Middle frontal gyrus (tissue), 1 donor: ENCODE measurements at regions not wholly inside any gene's neighbourhood (a gene's known extent, or its start where the extent isn't known, plus 50 kb on each side); places are given as distances from the start of the nearest gene placed in this dataset.
A peak's percentile ranks its signal among the peaks of the same experiment; 100 is the strongest.

Experiments
- DNase-seq: peaks from one replicate; pipeline ENCODE4 v3.0.0-alpha.2; 2015; ENCODE audit warnings: low spot score; ENCODE audit errors: extremely low spot score

DNA sequence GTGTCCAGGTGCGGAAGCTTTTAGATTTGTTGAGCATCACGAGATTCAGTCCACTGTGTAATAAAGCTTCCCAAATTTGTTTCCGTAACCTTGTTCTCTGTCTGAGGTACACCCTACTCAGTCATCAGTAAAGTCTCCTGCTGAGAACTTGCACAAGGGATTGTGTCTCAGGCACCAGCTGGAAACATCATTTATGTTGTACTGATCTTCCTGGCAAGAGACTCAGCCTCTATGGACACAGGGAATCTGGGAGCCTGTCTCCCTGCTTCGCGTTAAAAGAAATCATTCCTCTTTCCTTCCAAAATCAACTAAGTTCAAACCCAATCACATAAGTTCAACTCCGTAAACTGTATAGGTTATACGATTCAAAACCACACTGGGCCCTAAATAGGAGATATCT is 336.8 kb downstream of the GPR37 start:
- DNase-seq = no peak

DNA sequence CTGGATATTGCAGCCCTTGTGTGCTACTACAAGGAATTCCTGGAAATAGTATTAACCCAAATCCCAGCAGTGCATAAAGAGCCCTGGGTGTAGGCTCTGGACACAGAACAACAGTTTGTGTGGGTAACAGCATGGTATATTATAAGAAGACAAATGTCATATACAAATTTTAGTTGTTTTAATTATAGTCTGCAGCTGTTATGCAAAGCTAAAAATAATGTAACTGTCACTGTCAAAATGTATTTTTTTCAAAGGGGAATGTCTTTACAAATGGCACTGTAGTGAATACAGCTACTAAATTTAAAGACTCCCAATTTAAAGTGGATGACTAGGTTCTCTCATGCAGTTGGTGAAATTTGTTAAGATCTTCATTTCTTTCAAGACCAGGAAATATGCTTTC is 339.0 kb downstream of the GPR37 start:
- DNase-seq = no peak

DNA sequence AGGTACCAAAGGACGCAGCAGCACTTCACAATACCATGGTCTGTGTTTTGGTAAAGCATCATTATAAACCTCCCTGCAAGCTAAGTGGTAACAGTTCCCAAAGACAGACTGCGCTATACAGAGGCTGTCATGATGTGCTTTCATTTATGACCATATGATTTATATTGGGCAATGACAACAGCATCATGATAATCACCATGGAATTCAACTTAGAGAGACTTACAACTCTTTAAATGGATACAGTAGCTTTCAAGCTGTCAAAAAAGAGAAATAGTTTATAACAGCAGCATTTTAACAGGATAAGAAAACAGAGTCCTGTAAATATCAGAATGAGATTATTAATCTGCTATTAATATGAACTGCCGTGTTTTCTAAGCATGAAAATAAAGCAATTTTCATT is 341.7 kb downstream of the GPR37 start:
- DNase-seq = no peak

DNA sequence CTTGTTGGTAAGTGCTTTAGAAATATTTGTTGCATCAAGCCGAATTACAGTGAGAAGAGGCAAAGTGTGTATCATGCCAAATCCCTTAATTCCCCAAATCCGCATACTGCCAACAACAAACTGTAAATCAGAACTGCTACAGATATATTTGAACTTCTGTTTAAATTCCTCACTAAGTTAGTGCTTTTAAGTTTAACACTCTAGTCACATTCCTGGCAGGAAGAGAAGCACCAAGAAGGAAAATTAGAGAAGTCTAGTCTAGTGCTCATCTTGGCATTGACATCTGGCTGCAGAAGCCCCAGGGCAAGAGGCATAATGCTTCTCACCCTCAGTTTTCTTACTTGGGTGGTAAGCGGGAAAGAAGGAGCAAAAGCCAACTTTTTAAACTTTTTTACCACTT is 343.5 kb downstream of the GPR37 start:
- DNase-seq = no peak

DNA sequence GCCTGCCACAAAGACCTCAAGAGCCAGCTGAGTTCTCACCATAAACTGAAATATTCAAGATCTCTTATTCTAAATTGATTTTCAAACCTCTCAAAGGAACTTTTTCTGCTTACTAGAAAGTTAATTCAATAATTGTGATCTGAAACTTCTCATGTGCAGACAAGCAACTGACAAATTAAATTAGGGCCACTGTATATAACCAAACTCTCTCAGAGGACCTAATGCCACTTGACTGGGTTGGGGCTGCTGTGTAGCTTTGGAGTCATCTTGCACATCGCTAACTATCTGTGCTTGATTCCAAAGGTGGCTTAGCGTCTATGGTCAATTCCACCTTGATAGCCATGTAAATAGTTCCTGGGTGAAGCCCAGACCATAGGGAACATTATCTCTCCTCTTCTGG is 345.2 kb downstream of the GPR37 start:
- DNase-seq = no peak

DNA sequence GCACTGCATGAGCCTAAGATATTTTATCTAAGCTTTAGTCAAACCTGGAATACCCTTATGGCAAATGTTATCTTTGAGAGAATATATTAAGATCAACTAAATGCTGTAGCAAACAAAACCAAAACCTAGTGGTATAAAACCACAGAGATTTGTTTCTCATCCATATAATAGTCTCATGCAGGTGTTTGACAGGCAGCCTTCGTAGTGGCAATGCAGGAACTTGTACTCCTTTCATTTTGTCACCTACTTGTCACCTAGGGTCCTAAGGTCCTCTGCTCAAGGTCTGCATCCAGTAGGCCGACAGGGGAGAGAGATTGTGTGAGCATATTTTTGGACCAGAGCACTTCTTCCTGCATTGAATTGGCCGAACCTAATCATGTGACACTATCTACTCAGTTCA is 352.6 kb downstream of the GPR37 start:
- DNase-seq = no peak

DNA sequence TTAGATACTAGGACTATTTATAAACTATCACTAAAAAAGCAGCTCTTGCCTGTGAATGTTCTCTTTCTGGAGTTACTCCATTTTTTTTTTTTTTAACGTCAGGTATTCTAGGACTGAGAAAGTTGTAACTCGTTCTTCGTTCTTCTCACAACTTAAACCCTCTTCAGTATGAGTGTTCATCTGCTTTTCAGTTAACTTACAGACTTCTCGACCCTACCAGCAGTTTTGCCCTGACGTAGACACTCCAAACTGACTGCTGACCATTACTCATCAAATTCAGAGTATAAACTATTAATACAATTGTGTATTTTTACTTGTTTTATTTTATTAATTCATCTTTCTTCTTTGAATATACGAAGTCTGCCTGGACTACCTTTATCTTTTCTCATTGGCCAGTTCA is 353.1 kb downstream of the GPR37 start:
- no peak for DNase-seq

DNA sequence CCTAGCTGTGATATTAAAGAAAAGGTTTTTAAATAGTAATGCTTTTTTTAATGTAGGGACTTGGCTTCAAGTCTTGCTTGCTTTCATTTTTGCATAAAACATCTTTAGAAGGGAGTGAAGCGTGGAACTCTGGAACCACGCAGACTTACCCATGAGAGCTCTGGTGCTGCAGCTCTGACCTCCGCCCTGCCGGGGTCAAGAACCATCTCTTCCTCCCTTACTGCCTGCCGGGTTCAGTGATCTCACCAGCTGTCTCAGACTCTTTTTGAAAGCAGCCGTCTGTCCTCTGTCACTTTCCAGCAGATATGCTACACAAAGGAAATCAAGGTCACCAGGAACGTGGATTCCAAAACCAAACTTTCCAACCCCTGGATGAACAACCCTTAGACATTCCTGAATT is 353.8 kb downstream of the GPR37 start:
- no peak for DNase-seq

DNA sequence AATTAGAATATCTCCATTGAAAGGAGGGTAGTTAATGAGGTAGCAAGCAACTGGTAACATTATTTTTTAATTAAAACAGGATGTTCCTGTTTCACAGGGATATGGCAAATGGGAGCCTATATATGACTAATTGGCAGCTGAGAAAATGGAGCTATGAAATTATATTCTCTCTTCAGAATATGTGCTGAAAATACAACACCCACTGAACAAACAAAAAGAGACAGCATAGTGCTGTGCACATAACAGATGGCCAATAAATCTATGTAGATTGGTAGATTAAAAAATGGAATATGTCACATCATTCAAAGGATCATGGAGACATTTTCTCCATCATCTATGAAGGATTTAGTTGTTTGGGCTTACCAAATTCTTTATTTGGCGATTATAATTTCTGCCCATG is 362.0 kb downstream of the GPR37 start:
- DNase-seq = no peak

DNA sequence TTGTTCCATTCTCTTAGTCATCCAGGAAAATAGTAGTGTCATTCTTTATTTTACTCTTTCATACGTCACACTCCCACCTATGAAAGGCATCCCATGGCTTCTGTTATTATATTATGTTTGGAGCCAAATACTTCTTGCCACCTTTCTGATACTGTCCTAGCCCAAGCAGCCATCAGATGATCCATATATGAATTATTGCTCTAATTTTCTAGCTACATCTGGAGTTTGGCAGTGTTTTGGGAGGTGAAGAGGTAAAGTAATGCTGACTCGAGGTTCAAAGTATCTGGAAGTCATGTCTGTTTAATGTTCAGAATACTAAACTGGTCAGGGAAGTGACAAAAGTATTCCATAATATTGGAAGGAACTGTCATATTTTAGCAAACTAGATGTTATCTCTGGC is 362.5 kb downstream of the GPR37 start:
- DNase-seq = no peak

DNA sequence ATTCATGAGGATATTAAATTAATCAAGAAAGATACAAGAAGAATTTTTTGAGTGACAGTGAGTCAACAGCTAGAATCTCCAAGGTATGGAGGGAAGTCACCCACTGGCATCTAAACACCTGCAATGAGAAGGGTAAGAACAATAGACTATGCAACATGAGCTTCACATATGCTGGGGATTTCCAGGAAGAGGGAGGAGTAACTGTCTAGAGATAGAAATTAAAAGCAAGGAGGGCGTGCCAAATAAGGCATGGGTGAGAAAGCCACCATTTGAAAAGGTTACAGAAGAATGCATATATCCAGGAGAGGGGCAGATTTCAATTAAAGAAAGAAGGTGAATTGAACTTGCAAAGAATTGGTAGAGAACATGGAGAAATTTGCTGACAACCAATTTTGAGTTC is 365.7 kb downstream of the GPR37 start:
- DNase-seq = no peak

DNA sequence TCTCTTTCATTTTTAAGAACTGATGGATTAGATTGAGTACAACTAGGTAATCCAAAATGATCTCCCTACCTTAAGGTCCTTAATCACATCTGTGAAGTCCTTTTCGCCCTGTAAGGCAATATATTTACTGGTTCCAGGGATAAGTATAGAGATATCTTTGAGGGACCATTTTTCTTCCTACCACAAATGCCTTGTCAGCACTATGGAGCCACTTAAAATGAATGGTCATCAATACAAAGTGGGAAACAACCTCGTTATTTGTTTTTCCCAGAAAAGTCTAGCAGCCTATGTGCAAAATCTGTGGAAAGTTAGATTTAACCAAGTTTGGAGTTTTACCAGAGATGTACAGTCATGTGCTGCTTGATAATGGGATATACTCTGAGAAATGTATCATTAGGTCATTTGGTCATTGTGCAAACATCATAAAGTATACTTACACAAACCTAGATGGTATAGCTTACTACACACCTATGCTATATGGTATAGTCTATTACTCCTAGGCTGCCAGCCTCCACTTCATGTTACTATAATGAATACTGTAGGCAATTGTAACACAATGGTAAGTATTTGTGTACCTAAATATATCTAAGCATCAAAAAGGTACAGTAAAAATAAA is 366.2 kb upstream of the TMEM229A start:
- DNase-seq = no peak

DNA sequence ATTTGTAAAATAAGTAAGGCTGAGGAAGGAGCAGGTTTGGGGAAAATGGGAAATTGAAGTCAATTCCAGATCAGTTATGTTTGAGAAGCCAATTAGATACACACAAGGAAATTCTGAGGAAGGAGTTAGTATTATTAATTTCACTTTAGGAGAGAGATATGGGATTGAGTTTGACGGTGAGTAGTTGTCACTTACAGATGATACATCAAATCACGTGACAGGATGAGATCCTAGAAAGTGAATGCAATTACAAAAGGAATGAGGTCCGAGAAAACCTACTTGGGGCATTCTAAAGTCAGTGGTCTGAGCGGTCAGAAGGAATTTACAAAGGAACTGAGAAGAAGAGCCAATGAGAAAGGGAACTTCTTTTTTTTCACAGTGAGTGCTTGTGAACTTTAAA is 364.3 kb upstream of the TMEM229A start:
- no peak for DNase-seq

DNA sequence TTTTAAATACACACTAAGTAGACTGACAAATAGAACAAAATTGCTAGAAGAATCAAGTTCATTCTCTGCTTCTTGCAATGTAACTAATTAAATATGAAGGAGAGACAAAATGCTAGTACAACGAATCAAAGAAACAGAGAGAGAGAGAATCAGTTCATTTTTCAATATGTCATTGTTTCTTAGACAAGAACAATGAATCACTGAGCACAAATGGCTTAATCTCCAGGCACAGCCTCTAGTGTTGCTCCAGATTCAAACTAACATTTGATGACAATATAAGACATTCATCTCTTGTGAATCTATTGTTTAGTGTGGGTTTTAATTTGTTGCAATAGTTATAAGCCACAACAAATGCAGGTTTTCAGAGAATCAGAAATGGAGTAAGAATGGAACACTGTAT is 357.4 kb upstream of the TMEM229A start:
- peak; percentile 48 for DNase-seq

DNA sequence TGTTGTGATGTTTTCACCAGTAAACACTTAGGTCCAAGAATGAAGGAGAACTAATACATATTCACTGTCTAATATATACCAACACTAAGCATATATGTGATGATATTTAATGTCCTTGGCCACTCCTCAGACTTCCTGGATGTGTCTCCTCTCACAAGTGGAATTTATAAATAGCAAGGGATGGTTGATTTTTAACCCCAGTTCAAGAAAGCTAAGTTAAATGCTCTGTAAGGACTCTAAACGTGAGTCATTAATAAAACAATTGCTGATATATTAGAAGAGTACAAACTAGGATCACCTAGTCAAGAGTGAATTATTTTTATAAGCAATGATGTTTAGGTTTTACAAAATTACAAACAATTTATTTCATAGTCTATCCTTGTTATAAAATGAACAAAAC is 355.9 kb upstream of the TMEM229A start:
- no peak for DNase-seq

DNA sequence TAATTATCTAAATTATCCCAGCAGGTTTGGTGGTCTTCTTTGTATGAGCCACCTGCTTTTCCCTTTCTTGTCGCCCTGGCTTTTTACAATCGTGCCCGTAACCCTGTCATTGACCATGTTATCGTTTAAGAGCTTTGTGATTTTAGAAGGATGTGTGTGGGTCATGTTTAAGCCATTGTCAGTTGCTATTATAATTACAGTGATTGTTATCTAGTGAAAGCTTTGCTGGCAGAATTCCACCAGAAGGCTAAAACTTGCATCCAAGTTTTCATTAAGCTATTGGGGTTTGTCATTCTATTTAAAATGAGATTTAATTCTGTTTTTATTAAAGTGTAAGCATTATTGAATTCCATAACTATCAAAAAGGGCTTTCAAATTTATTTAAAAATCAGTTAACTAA is 354.2 kb upstream of the TMEM229A start:
- no peak for DNase-seq

DNA sequence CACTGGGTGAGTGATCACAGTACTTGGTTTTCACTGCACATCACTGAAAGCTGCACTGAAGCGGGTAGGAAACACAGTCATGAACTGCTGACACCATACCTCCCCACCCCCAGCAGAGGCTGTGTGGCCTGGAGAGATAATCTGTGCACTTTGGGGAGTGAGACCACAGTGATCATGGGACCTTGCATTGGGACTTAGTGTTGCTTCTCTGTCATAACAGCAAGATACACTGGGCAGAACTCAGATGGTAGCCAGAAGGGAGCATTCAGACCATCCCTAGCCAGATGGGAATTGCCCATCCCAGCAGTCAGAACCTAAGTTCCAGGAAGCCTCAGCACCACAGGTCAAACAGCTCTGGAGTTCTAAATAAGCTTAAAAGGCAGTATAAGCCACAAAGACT is 346.4 kb upstream of the TMEM229A start:
- DNase-seq = no peak

DNA sequence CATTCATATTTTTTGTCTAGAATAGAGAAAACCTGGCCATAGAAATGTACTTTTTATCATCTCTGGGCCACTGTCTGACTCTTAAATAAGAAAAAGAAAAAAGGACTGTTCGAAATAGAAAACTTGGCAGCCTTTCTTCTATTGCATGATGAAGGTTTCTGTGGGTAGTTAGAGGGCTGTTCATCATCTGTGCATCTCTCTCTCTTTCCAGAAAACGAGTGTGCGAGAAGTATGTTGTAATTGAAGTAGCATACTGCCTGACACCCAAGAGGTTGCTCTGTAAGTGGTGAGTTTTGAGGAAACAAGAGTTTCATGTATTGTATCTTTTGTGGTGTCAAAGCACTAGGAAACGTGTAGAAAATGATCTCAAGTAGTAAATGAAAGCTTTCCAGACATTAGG is 343.2 kb upstream of the TMEM229A start:
- DNase-seq = no peak

DNA sequence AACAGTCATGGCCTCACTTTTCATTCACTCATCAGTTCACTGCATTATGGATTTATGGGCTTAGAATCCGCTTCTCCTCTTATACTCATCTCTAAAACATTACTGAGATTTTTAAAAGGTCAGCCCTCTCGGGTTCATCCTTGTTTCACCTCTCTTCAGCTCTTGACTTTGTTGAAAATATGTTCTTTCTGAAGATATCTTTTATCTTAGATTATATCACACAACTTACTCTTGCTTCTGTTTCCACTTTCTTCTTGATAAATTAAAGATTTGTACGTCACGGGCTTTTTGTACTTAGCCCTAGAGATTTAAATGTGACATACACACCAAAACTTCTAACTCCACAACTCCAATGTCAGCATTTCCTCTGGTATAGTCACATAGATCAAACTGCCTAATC is 342.5 kb upstream of the TMEM229A start:
- no peak for DNase-seq

DNA sequence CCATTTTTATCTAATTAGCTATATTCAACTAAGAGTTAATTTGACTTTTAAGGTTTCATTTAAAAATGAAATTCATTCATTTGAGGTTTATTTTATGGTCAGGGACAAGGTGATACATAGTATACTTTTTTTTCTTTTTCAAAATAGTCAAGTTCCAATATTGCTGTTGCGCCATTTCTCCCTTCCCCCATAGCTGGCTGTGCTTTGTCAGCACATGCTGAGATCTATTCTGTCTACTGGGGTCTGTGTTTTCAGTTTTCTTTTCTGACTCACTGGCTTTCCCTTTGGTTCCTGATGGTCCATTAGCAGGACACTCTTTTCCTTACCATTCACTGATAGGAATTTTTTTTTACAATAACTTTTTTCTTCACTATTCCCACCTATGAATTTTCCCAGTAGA is 336.4 kb upstream of the TMEM229A start:
- no peak for DNase-seq

DNA sequence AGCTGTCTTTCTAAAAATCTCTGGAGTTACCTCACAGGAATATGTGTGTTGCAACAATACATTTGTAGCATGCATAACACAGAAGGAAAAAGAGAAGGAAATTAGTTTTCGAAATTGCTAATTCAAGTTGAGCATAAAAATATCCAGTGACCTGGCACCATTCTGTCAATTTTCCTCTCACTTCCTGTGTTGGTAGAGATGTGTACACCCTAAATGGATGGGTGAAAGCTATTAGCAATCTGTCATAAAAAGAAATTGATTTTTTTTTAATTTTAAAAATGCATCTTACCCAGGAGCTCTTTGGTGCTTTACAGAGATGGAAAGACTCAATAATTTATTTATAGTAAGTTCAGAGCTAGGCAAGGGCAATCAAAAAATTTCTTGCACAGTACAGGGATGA is 333.3 kb upstream of the TMEM229A start:
- no peak for DNase-seq

DNA sequence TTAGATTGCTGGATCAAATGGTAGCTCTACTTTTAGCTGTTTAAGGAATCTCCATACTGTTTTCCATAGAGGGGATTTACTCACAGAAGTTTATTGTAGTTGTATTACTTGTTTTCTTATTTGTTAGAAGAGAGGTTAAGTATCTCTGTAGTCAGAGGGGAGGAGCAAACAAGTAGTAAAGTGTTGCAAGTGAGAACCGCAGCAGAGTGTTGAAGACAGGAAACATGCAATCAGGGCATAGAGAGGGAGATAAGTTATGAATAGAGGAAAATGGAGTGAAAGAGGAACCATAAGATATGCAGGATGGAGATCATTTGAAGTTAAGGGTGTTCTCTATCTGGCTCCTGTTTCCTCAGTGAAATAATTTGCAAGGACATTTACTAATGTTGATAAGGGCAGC is 331.4 kb upstream of the TMEM229A start:
- no peak for DNase-seq

DNA sequence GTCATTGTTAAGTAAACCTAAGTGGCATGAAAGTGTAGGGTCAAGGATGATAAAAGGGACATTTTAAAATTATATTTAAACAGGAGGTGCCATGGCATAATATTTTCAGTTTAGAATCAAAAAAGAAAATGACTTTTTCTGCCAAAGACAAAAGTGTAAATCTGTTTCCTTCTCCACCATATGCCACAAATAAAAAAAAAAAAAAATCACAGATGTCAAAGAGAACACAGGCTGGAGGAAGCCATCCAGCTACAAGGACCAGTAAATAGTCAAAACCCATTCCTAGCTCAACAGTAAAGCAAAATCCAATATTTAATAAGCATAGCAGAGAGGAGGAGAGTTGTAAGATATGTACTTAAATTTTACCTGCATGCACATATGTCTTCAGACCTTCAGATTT is 321.3 kb upstream of the TMEM229A start:
- no peak for DNase-seq

DNA sequence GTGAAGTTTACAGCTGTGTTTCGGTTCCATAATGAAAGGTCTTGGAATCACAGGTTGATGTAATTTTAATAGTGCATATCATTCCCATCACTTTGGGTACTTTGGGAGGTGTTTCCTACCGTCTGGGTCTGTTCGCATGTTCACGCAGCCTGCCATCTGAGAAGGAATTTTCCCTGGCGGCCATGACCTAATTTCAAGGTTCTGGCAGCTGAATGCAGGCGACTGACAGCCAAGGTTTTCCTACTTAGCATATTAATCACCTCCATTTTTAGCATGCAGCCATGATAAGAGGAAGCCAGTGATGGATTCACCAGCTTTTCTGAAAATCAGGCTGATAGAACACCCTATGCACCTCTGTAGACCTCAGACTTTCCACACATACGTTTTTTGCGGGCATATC is 319.1 kb upstream of the TMEM229A start:
- no peak for DNase-seq
